ENCODE measurements at regions not wholly inside any gene's neighbourhood (a gene's known extent, or its start where the extent isn't known, plus 50 kb on each side); places are given as distances from the start of the nearest gene placed in this dataset.

GRCh38 chr16:49018259-49018931 lies 263.2 kb downstream of the CBLN1 start:
- Histone ChIP-seq H3K4me1 (ENCODE audit: control insufficient read depth in 3 of 3, insufficient read depth in 2 of 3, low read depth in 1 of 3, low read length in 2 of 3) (no peaks in the 10 kb centered on the region), H3K27me3 (ENCODE audit: control insufficient read depth in 3 of 3, insufficient read depth in 3 of 3, low read length in 3 of 3) (peaks cover 0 to 7% (median 0%) of the 10 kb centered on the region in 3 donors), H3K4me3 (ENCODE audit: low read depth in 1 of 3, low read length in 3 of 3) (no peak overlapping the region), H3K9me3 (ENCODE audit: control insufficient read depth in 2 of 2, insufficient read depth in 1 of 2, low read depth in 1 of 2, low read length in 1 of 2) (no peaks in the 10 kb centered on the region), H3K27ac (ENCODE audit: low read depth in 1 of 3, low read length in 2 of 3) (no peak overlapping the region), H3K36me3 (ENCODE audit: control insufficient read depth in 3 of 3, insufficient read depth in 2 of 3, low read depth in 1 of 3, low read length in 3 of 3) (no peaks in the 10 kb centered on the region)
- FAIRE-seq = no peak
- DNase-seq = no peak
- WGBS, 3 donors = 24 to 70% (median 40%) methylated on average over 3 of the region's 3 CpGs

GRCh38 chr16:49017501-49017900 lies 264.1 kb downstream of the CBLN1 start:
- 48 to 76% (median 69%) methylated on average over 2 of the region's 2 CpGs for WGBS, 3 donors
- no peaks in the 10 kb centered on the region for H3K36me3 ChIP-seq (ENCODE audit: control insufficient read depth in 3 of 3, insufficient read depth in 2 of 3, low read depth in 1 of 3, low read length in 3 of 3)
- H3K4me1 ChIP-seq (ENCODE audit: control insufficient read depth in 3 of 3, insufficient read depth in 2 of 3, low read depth in 1 of 3, low read length in 2 of 3) = no peaks in the 10 kb centered on the region
- no peaks in the 10 kb centered on the region for H3K9me3 ChIP-seq (ENCODE audit: control insufficient read depth in 2 of 2, insufficient read depth in 1 of 2, low read depth in 1 of 2, low read length in 1 of 2)
- DNase-seq (no peak), FAIRE-seq (no peak)
- no peak overlapping the region for H3K4me3 ChIP-seq (ENCODE audit: low read depth in 1 of 3, low read length in 3 of 3)
- no peak overlapping the region for H3K27ac ChIP-seq (ENCODE audit: low read depth in 1 of 3, low read length in 2 of 3)
- peaks cover 0 to 7% (median 0%) of the 10 kb centered on the region in 3 donors for H3K27me3 ChIP-seq (ENCODE audit: control insufficient read depth in 3 of 3, insufficient read depth in 3 of 3, low read length in 3 of 3)

DNA sequence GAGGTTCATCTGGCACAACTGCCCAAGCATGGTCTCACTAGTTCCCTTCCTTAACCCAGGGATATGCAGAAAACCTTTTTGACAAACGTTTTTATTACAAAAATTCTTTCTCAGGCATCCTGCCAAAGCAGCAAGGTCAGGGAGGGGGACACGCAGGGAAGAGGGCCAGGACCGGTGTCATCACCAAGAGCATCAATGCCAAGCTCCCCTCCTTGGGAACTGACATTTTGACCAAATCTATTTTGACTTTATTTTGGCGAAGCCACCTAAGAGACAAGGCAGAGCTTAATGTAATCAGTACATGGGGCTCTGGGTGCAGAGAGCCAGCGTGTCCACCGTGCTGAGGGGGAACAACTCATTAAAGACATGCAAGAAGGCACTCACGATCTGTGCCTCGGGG lies 265.2 kb downstream of the CBLN1 start:
- FAIRE-seq = no peak
- no peak overlapping the region for H3K4me3 ChIP-seq (ENCODE audit: low read depth in 1 of 3, low read length in 3 of 3)
- H3K9me3 ChIP-seq (ENCODE audit: control insufficient read depth in 2 of 2, insufficient read depth in 1 of 2, low read depth in 1 of 2, low read length in 1 of 2) = no peaks in the 10 kb centered on the region
- H3K27me3 ChIP-seq (ENCODE audit: control insufficient read depth in 3 of 3, insufficient read depth in 3 of 3, low read length in 3 of 3) = peaks cover 0 to 7% (median 0%) of the 10 kb centered on the region in 3 donors
- no peaks in the 10 kb centered on the region for H3K36me3 ChIP-seq (ENCODE audit: control insufficient read depth in 3 of 3, insufficient read depth in 2 of 3, low read depth in 1 of 3, low read length in 3 of 3)
- WGBS, 3 donors = 43 to 62% (median 55%) methylated on average over 8 of the region's 8 CpGs
- no peak for DNase-seq
- H3K4me1 ChIP-seq (ENCODE audit: control insufficient read depth in 3 of 3, insufficient read depth in 2 of 3, low read depth in 1 of 3, low read length in 2 of 3) = no peaks in the 10 kb centered on the region
- H3K27ac ChIP-seq (ENCODE audit: low read depth in 1 of 3, low read length in 2 of 3) = no peak overlapping the region

DNA sequence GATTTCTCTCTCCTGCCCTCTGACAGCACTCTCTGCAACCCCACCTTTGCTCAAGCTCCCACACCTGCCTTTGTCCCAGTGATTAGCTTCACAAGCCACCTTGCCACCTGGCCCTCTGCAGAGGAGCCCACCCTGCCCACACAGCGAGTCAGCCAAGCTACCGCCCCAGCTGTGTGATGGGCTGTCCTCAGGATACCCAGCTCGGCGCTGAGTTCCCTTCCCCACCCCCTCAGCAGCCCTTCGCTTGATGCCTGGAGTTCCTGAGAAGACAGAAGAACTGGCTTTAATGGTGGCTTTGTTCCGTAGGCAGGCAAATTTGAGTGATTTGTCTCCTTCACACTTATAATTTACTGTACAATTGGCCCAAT lies 266.4 kb downstream of the CBLN1 start:
- WGBS, 3 donors = 31 to 39% (median 35%) methylated on average over 6 of the region's 6 CpGs

DNA sequence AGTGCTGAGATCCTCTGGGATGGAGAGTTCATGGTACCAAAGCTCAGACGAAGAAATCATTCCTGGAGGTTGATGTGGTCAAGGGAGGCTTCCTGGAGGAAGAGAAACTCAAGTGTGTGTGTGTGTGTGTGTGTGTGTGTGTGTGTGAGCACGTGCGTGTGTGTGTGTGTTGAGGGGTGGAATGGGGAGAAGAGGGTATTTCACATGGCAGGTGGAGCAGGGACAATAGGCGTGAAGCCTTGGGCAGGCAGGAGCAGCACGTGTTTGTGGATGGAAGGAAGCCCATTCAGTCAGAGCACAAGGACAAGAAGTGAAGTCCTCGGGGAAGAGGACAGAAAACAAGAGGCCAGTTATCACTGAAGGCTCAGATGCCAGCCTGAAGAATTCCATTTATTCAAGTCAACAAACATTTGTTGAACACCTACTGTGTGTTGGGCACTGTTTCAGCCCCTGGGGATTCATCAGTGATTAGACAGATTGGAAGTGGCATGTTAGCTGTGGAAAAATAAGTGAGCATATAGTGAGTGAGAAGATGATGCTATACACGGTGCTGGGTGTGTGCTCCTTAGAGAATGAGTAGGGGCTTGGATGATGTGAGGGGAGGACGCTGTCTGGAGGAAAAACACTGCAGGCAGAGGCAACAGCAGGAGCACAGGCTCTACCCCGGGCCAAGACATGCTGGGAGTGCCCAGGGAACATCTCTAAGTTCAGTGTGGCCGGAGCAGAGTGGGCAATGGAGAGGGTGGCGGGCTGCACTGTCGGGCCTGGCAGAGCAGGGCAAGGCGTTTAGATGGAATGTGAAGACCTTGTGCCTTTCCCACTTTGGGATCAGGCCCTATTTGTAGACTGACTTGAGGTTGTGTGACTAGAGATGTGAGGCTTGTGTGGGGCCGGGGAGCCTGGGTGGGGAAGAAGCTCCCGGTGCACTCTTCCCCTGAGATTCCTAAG lies 267.1 kb downstream of the CBLN1 start:
- H3K4me3 ChIP-seq (ENCODE audit: low read depth in 1 of 3, low read length in 3 of 3) = no peak overlapping the region
- no peak for DNase-seq
- 54 to 69% (median 57%) methylated on average over 15 of the region's 15 CpGs for WGBS, 3 donors

More for the DNA sequence above, 266.4 kb downstream of the CBLN1 start:
- Histone ChIP-seq H3K36me3 (ENCODE audit: control insufficient read depth in 3 of 3, insufficient read depth in 2 of 3, low read depth in 1 of 3, low read length in 3 of 3) (no peaks in the 10 kb centered on the region), H3K27ac (ENCODE audit: low read depth in 1 of 3, low read length in 2 of 3) (no peak overlapping the region), H3K4me3 (ENCODE audit: low read depth in 1 of 3, low read length in 3 of 3) (no peak overlapping the region), H3K27me3 (ENCODE audit: control insufficient read depth in 3 of 3, insufficient read depth in 3 of 3, low read length in 3 of 3) (peaks cover 0 to 7% (median 0%) of the 10 kb centered on the region in 3 donors), H3K9me3 (ENCODE audit: control insufficient read depth in 2 of 2, insufficient read depth in 1 of 2, low read depth in 1 of 2, low read length in 1 of 2) (no peaks in the 10 kb centered on the region), H3K4me1 (ENCODE audit: control insufficient read depth in 3 of 3, insufficient read depth in 2 of 3, low read depth in 1 of 3, low read length in 2 of 3) (no peaks in the 10 kb centered on the region)
- FAIRE-seq (no peak), DNase-seq (no peak)

GRCh38 chr16:49013727-49014080 lies 267.9 kb downstream of the CBLN1 start:
- H3K4me3 ChIP-seq (ENCODE audit: low read depth in 1 of 3, low read length in 3 of 3) = no peak overlapping the region
- H3K36me3 ChIP-seq (ENCODE audit: control insufficient read depth in 3 of 3, insufficient read depth in 2 of 3, low read depth in 1 of 3, low read length in 3 of 3) = no peaks in the 10 kb centered on the region
- no peak overlapping the region for H3K27ac ChIP-seq (ENCODE audit: low read depth in 1 of 3, low read length in 2 of 3)
- H3K9me3 ChIP-seq (ENCODE audit: control insufficient read depth in 2 of 2, insufficient read depth in 1 of 2, low read depth in 1 of 2, low read length in 1 of 2) = no peaks in the 10 kb centered on the region
- H3K4me1 ChIP-seq (ENCODE audit: control insufficient read depth in 3 of 3, insufficient read depth in 2 of 3, low read depth in 1 of 3, low read length in 2 of 3) = no peaks in the 10 kb centered on the region
- 57 to 64% (median 62%) methylated on average over 5 of the region's 5 CpGs for WGBS, 3 donors
- H3K27me3 ChIP-seq (ENCODE audit: control insufficient read depth in 3 of 3, insufficient read depth in 3 of 3, low read length in 3 of 3) = no peaks in the 10 kb centered on the region
- FAIRE-seq = no peak
- DNase-seq = no peak

More for the DNA sequence above, 267.1 kb downstream of the CBLN1 start:
- Histone ChIP-seq H3K9me3 (ENCODE audit: control insufficient read depth in 2 of 2, insufficient read depth in 1 of 2, low read depth in 1 of 2, low read length in 1 of 2) (no peaks in the 10 kb centered on the region), H3K4me1 (ENCODE audit: control insufficient read depth in 3 of 3, insufficient read depth in 2 of 3, low read depth in 1 of 3, low read length in 2 of 3) (no peaks in the 10 kb centered on the region), H3K27me3 (ENCODE audit: control insufficient read depth in 3 of 3, insufficient read depth in 3 of 3, low read length in 3 of 3) (peaks cover 0 to 3% (median 0%) of the 10 kb centered on the region in 3 donors), H3K27ac (ENCODE audit: low read depth in 1 of 3, low read length in 2 of 3) (no peak overlapping the region), H3K36me3 (ENCODE audit: control insufficient read depth in 3 of 3, insufficient read depth in 2 of 3, low read depth in 1 of 3, low read length in 3 of 3) (no peaks in the 10 kb centered on the region)
- no peak for FAIRE-seq

- DNase-seq (no peak), FAIRE-seq (no peak)
- WGBS, 3 donors = 63 to 68% (median 64%) methylated on average over 21 of the region's 21 CpGs
Measured at GRCh38 chr16:49012961-49013726, 268.5 kb downstream of the CBLN1 start.

GRCh38 chr16:49011901-49012300 lies 269.7 kb downstream of the CBLN1 start:
- no peak overlapping the region for H3K4me3 ChIP-seq (ENCODE audit: low read depth in 1 of 3, low read length in 3 of 3)
- no peaks in the 10 kb centered on the region for H3K27me3 ChIP-seq (ENCODE audit: control insufficient read depth in 3 of 3, insufficient read depth in 3 of 3, low read length in 3 of 3)
- WGBS, 3 donors = 7 to 21% (median 15%) methylated on average over 2 of the region's 2 CpGs
- DNase-seq = no peak
- no peaks in the 10 kb centered on the region for H3K36me3 ChIP-seq (ENCODE audit: control insufficient read depth in 3 of 3, insufficient read depth in 2 of 3, low read depth in 1 of 3, low read length in 3 of 3)
- no peaks in the 10 kb centered on the region for H3K4me1 ChIP-seq (ENCODE audit: control insufficient read depth in 3 of 3, insufficient read depth in 2 of 3, low read depth in 1 of 3, low read length in 2 of 3)
- no peak for FAIRE-seq
- no peak overlapping the region for H3K27ac ChIP-seq (ENCODE audit: low read depth in 1 of 3, low read length in 2 of 3)
- no peaks in the 10 kb centered on the region for H3K9me3 ChIP-seq (ENCODE audit: control insufficient read depth in 2 of 2, insufficient read depth in 1 of 2, low read depth in 1 of 2, low read length in 1 of 2)

More at GRCh38 chr16:49012961-49013726, 268.5 kb downstream of the CBLN1 start:
- Histone ChIP-seq H3K9me3 (ENCODE audit: control insufficient read depth in 2 of 2, insufficient read depth in 1 of 2, low read depth in 1 of 2, low read length in 1 of 2) (no peaks in the 10 kb centered on the region), H3K27ac (ENCODE audit: low read depth in 1 of 3, low read length in 2 of 3) (no peak overlapping the region), H3K4me1 (ENCODE audit: control insufficient read depth in 3 of 3, insufficient read depth in 2 of 3, low read depth in 1 of 3, low read length in 2 of 3) (no peaks in the 10 kb centered on the region), H3K4me3 (ENCODE audit: low read depth in 1 of 3, low read length in 3 of 3) (no peak overlapping the region), H3K36me3 (ENCODE audit: control insufficient read depth in 3 of 3, insufficient read depth in 2 of 3, low read depth in 1 of 3, low read length in 3 of 3) (no peaks in the 10 kb centered on the region), H3K27me3 (ENCODE audit: control insufficient read depth in 3 of 3, insufficient read depth in 3 of 3, low read length in 3 of 3) (no peaks in the 10 kb centered on the region)

Measured in small intestine (tissue), 7 donors.